Aorta (tissue), 5 donors: ENCODE measurements at regions not wholly inside any gene's neighbourhood (a gene's known extent, or its start where the extent isn't known, plus 50 kb on each side); places are given as distances from the start of the nearest gene placed in this dataset.
"Not testable (repeated sequence)": the region's sequence is repeated elsewhere in the genome, so short reads cannot be mapped to it uniquely, and the experiment has no call there.

ENCODE experiments used
- ATAC-seq: fragments of 200-7000 bp; cut with Tn5 transposase; one replicate; pipeline ENCODE4 v1.9.1; 2022; ENCODE audit warnings: moderate library complexity; ENCODE audit not compliant: low FRiP score
- DNase-seq, 2 donors: peaks; one replicate each; pipeline ENCODE4 v3.0.0-alpha.2; 2020
- H3K27ac ChIP-seq, 2 donors: one replicate each; pipeline ENCODE4 v1.5.1; 2013; ENCODE audit warnings: low read length in 2 of 2, mild to moderate bottlenecking in 2 of 2, moderate library complexity in 2 of 2, control low read depth in 1 of 2, inconsistent platforms in 1 of 2, low read depth in 1 of 2
- H3K27me3 ChIP-seq, 2 donors: one replicate each; pipeline ENCODE4 v1.6.1; 2013; ENCODE audit warnings: control low read depth in 1 of 2, low read length in 1 of 2, mild to moderate bottlenecking in 1 of 2, moderate library complexity in 1 of 2; ENCODE audit not compliant: insufficient read depth in 2 of 2, control insufficient read depth in 1 of 2
- H3K36me3 ChIP-seq, 2 donors: one replicate each; pipeline ENCODE4 v1.6.1; 2013; ENCODE audit warnings: control low read depth in 1 of 2, low read length in 1 of 2, mild to moderate bottlenecking in 1 of 2; ENCODE audit not compliant: insufficient read depth in 2 of 2, control insufficient read depth in 1 of 2
- H3K4me1 ChIP-seq, 2 donors: one replicate each; pipeline ENCODE4 v1.6.1; 2013; ENCODE audit warnings: low read length in 2 of 2, control low read depth in 1 of 2, mild to moderate bottlenecking in 1 of 2, moderate library complexity in 1 of 2; ENCODE audit not compliant: insufficient read depth in 2 of 2, control insufficient read depth in 1 of 2
- H3K4me3 ChIP-seq, 2 donors: one replicate each; pipeline ENCODE4 v1.5.1; 2013; ENCODE audit warnings: low read length in 2 of 2, control low read depth in 1 of 2, mild to moderate bottlenecking in 1 of 2
- H3K9me3 ChIP-seq: one replicate; pipeline ENCODE4 v1.6.1; 2013; ENCODE audit warnings: mild to moderate bottlenecking, low read length; ENCODE audit not compliant: control insufficient read depth
- WGBS, 2 donors: extraction: QIAGEN DNeasy Blood & Tissue Kit; methylation state at CpG; one replicate each; pipeline ENCODE4 v1.1.7; 2013; 5-methylcytosine and 5-hydroxymethylcytosine counted together
- intact Hi-C, 2 donors: fragments of 100-400 bp; cut with DNase I; formaldehyde crosslinking; loops; one replicate each; pipeline versions ENCODE4 v1.14.2 to v1.15.0; 2022
- donor health status: healthy with polysubstance abuse.
- donor health status: Bipolar disorder and iron deficiency.
- donor health status: DM: no; HTN: no; CAD: no.
- donor health status: DM: no; HTN: no; CAD: no.
- donor health status: DM: yes; HTN: yes; CAD: no.

DNA sequence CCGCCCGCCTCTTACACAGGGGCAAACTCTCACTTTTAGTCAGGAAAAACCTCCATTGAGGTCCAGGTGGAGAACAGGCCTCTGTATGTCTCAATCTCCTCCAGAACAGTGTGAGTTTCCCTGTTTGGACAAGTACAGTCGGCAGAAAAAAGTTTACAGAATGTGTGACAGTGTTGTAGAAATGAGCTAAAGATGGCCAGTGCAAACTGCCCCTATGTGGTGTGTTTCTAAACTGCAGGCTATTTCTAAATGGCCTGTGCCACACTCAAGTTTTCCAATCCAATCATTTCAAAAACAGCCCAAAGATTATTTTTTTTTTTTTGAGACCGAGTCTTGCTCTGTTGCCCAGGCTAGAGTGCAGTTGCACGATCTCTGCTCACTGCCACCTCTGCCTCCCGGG is 1252.8 kb downstream of the RPIA start:
- WGBS, 2 donors: 84 to 87% methylated on average over 2 to 3 of the region's 6 CpGs
- DNase-seq, H3K4me1 ChIP-seq, H3K4me3 ChIP-seq, H3K27me3 ChIP-seq, intact Hi-C loops, H3K9me3 ChIP-seq, ATAC-seq, H3K36me3 ChIP-seq, H3K27ac ChIP-seq: not testable (repeated sequence)

DNA sequence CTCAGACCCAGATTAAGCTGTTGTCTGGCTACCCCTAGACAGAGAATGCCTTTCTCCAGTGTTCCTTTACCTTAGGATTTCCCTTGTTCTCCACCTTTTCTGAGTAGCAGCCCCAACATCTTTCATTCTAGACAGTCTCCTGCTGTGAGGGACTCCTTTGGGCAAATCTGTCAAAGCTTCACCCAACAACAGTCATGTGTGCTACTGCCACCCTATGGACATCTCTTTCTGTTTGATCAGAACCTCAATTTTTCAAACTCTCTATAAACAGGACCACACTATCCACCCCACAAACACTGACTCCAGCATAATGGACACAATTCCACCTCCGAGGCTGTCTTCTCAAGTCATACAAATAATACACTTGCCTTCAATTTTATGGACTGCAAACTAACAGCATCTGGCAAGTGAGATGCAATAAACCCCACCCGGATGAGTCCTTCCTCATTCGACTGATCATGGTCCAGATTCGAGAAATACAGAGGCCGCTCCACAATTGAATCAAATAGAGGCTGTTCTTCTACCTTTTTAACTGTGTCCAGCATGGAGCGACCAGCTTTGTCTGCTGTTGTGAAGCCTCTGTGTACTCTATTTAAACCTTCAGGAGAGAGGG is 1253.6 kb downstream of the RPIA start:
- H3K4me1 ChIP-seq, H3K4me3 ChIP-seq, H3K27ac ChIP-seq, H3K9me3 ChIP-seq, DNase-seq, H3K27me3 ChIP-seq, intact Hi-C loops, ATAC-seq, H3K36me3 ChIP-seq: not testable (repeated sequence)
- WGBS, 2 donors: no CpG with 5 or more reads among the region's 6 CpGs

DNA sequence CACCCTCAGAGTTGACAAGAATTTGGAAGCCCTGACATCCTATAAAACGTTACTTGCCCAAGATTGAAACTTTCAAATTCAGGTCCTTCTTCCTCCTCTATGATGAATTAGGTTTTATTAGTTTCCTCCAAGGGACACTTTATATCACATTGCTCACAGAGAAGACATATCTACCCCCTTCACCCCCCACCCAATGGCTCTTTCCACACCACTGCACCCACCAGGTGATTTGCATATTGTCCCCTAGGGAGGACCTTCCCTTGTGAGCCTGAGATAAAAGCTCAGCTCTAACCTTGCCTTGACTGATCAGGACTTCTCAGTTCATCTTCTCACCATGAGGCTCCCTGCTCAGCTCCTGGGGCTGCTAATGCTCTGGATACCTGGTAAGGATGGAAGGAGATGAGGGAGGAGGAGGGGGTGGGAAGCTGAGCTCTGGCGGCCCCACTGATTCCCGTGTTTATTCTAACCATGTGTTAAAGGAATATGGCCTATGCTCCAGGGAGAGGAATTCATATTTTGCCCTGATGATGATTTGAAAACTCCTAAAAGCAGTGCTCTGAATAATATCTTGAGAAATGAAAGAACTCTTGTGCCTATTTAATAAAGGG is 1255.8 kb downstream of the RPIA start:
- H3K4me3 ChIP-seq, H3K9me3 ChIP-seq, H3K27ac ChIP-seq, intact Hi-C loops, ATAC-seq, H3K4me1 ChIP-seq, H3K27me3 ChIP-seq, DNase-seq, H3K36me3 ChIP-seq: not testable (repeated sequence)
- 44 to 46% methylated on average over 3 of the region's 3 CpGs for WGBS, 2 donors

DNA sequence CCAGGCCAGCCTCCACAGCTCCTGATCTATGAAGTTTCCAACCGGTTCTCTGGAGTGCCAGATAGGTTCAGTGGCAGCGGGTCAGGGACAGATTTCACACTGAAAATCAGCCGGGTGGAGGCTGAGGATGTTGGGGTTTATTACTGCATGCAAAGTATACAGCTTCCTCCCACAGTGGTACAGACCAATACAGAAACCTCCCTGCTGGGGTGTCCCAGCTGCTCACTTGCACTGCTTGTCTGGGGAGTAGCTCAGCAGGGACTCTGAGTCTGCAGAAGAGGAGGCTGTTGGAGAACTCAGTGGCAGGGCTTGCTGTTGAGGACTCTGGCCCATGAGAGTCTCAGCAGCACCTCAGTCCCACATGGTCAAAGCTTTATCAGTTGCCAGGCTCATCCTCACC is 1256.6 kb downstream of the RPIA start:
- H3K4me1 ChIP-seq, H3K27me3 ChIP-seq, DNase-seq, ATAC-seq, H3K9me3 ChIP-seq, H3K36me3 ChIP-seq, intact Hi-C loops, H3K27ac ChIP-seq, H3K4me3 ChIP-seq: not testable (repeated sequence)
- WGBS, 2 donors: 67 to 75% methylated on average over 3 of the region's 3 CpGs

DNA sequence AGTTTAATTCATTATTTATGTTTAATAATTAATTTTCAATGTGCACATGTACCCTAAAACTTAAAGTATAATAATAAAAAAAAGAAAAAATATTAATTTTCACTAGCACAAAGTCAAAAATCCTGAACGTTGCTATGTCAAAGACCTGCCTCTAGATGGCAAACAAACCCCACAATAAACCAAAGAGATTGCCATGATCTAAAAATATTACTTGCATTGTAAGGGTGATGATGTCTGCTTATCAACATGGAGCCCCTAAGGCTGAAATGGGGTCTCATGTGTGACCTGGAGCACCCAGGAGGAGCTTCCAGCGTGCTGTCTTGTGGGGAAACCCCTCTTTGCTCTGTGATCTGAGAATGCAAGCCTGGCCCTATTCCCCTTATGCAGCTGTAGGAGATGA is 1259.3 kb downstream of the RPIA start:
- H3K4me3 ChIP-seq, DNase-seq, H3K9me3 ChIP-seq, ATAC-seq, H3K4me1 ChIP-seq, H3K27me3 ChIP-seq, H3K36me3 ChIP-seq, H3K27ac ChIP-seq, intact Hi-C loops: not testable (repeated sequence)
- WGBS, 2 donors: 0 to 2% methylated on average over 1 of the region's 2 CpGs

DNA sequence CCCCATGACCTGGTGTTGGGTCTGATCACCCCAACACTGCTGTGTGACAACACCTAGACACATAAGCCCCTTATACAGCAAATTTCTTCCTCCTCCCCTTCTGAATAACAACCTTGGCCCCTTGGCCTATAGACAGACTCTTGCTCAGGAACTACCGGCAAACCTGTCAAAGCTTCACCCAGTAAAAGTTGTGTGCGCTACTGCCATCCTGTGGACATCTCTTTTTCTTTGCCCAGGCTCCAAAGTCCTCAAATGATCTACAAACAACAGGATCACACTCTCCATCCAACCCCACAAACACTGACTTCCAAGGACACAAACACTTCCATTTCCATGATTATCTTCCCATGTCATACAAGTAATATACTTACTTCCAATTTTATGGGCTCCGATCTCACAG is 1265.8 kb downstream of the RPIA start:
- H3K36me3 ChIP-seq, H3K27ac ChIP-seq, H3K27me3 ChIP-seq, ATAC-seq, H3K4me3 ChIP-seq, H3K9me3 ChIP-seq, intact Hi-C loops, DNase-seq, H3K4me1 ChIP-seq: not testable (repeated sequence)
- 77 to 80% methylated on average over 3 of the region's 3 CpGs for WGBS, 2 donors

DNA sequence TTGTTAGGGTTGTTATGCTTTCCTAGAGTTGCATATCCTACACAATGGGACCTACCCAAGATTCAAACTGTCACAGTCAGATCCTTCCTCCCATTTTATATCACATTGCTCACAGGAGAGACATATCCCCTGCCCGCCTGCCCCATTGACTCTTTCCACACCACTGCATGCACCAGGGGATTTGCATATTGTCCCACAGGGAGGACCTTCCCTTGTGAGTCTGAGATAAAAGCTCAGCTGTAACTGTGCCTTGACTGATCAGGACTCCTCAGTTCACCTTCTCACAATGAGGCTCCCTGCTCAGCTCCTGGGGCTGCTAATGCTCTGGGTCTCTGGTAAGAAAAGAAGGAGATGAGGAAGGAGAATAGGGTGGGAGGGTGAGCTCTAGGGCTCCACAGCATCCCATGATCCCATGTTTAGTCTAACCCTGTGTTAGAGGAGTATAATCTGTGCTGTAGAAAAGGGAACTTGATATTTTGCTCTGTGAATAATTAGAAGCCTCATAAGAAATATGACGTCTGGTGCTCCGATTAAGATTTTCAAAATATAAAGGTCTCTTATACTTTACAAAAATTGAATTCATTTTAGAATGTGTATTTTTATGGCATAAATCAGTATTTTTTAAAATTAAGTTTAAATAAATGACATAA is 1268.4 kb downstream of the RPIA start:
- intact Hi-C loops, H3K27ac ChIP-seq, DNase-seq, H3K4me3 ChIP-seq, ATAC-seq, H3K36me3 ChIP-seq, H3K27me3 ChIP-seq, H3K9me3 ChIP-seq, H3K4me1 ChIP-seq: not testable (repeated sequence)
- WGBS, 2 donors: 83% methylated on average over 2 of the region's 3 CpGs; no CpG with 5 or more reads in 1 of the 2 donors

DNA sequence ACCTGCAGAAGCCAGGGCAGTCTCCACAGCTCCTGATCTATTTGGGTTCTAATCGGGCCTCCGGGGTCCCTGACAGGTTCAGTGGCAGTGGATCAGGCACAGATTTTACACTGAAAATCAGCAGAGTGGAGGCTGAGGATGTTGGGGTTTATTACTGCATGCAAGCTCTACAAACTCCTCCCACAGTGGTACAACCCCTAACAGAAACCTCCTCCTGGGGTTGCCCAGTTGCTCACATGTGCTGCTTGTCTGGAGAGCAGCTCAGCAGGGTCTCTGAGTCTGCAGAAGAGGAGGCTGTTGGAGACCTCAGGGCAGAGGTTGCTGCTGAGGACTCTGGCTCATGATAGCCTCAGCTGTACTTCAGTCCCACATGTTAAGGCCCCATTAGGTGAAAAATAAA is 1269.1 kb downstream of the RPIA start:
- no CpG with 5 or more reads among the region's 2 CpGs for WGBS, 2 donors
- intact Hi-C loops, DNase-seq: not testable (repeated sequence)

DNA sequence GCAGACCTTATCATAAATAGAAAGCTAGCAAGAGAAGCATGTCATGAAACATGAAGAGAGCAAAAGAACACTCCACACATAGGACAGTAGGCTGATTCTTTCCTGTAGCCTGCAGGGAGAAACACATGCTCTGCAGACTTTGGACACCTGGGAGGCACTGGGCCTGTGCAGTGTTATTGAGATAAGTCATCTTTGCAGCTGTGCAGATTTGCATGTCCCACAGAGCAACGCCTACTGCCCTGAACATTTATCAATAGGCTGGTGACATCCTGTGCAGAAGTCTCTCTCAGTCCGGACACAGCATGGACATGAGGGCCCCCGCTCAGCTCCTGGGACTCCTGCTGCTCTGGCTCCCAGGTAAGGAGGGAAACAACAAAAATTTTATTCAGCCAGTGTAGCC is 1277.1 kb downstream of the RPIA start:
- DNase-seq, H3K9me3 ChIP-seq, ATAC-seq, H3K27me3 ChIP-seq, intact Hi-C loops, H3K27ac ChIP-seq, H3K36me3 ChIP-seq, H3K4me1 ChIP-seq, H3K4me3 ChIP-seq: not testable (repeated sequence)
- WGBS, 2 donors: 26 to 43% methylated on average over 3 of the region's 3 CpGs

More for the DNA sequence above, 1269.1 kb downstream of the RPIA start:
- not testable (repeated sequence) for H3K27ac ChIP-seq, H3K4me3 ChIP-seq, H3K27me3 ChIP-seq, ATAC-seq, H3K36me3 ChIP-seq, H3K4me1 ChIP-seq, H3K9me3 ChIP-seq
